ENCODE measurements at regions not wholly inside any gene's neighbourhood (a gene's known extent, or its start where the extent isn't known, plus 50 kb on each side); places are given as distances from the start of the nearest gene placed in this dataset.

- intact Hi-C loops (cut with micrococcal nuclease) = no loop called here
- dilution Hi-C loops (cut with MboI; ENCODE audit: extremely low pct_ligation_motif_present, low sequenced_read_pairs) = no loop called here
- Histone ChIP-seq H3K36me3 (ENCODE audit: control insufficient read depth in 2 of 2, extremely low read depth in 1 of 2, insufficient read depth in 2 of 2, low read length in 2 of 2) (no peaks in the 10 kb centered on the region), H2AFZ (ENCODE audit: low read depth, low read length) (no peak overlapping the region), H3K9me1 (replicated peaks; ENCODE audit: control insufficient read depth, extremely low read depth, insufficient read depth, low read length) (no peaks in the 10 kb centered on the region), H3K27me3 (ENCODE audit: control insufficient read depth in 2 of 2, insufficient read depth in 2 of 2, low read length in 2 of 2) (no peaks in the 10 kb centered on the region), H3K4me2 (ENCODE audit: insufficient read depth, low read length) (no peak overlapping the region), H3K9ac (replicated peaks; ENCODE audit: extremely low read depth, insufficient read depth, low read length) (no peak overlapping the region), H4K20me1 (replicated peaks; ENCODE audit: control insufficient read depth, extremely low read depth, insufficient read depth, low read length) (no peaks in the 10 kb centered on the region), H3K9me3 (replicated peaks; ENCODE audit: control insufficient read depth, insufficient read depth, low read length) (no peaks in the 10 kb centered on the region), H3K4me3 (replicated peaks in 1 of 3; ENCODE audit: insufficient read depth in 1 of 3, low read depth in 1 of 3, low read length in 3 of 3) (no peak overlapping the region), H3K79me2 (ENCODE audit: control insufficient read depth, insufficient read depth, low read length) (no peaks in the 10 kb centered on the region), H3K27ac (ENCODE audit: insufficient read depth, low read depth, low read length) (no peak overlapping the region), H3K4me1 (ENCODE audit: control insufficient read depth, extremely low read depth, insufficient read depth, low read length) (no peaks in the 10 kb centered on the region)
- FAIRE-seq (no peak), DNase-seq (ENCODE audit: low read depth, low spot score) (no peak)
- BruUV-seq (replicated peaks) = no TSS peak
- CTCF ChIA-PET = no interaction called here
- POLR2A ChIA-PET = no interaction called here
- TF ChIP-seq MAX (IDR thresholded peaks at IDR 0.05; ENCODE audit: insufficient read depth, insufficient read length) (no peak), POLR2AphosphoS5 (IDR thresholded peaks at IDR 0.05; ENCODE audit: insufficient read depth, low read depth, low read length) (no peak), POLR2A (IDR thresholded peaks at IDR 0.05; ENCODE audit: low read depth, low read length) (no peak), FOS (IDR thresholded peaks at IDR 0.05; ENCODE audit: borderline replicate concordance, insufficient read depth, low read length) (no peak), GATA2 (IDR thresholded peaks at IDR 0.05; ENCODE audit: insufficient read depth, insufficient read length, low read depth, low read length) (no peak)
Observed at GRCh38 chr6:169343886-169344749, 90.5 kb upstream of the THBS2 start.

- H4K20me1 ChIP-seq (replicated peaks; ENCODE audit: control insufficient read depth, extremely low read depth, insufficient read depth, low read length) = no peaks in the 10 kb centered on the region
- FAIRE-seq = no peak
- H2AFZ ChIP-seq (ENCODE audit: low read depth, low read length) = no peak overlapping the region
- H3K79me2 ChIP-seq (ENCODE audit: control insufficient read depth, insufficient read depth, low read length) = no peaks in the 10 kb centered on the region
- BruUV-seq (replicated peaks) = no TSS peak
- CTCF ChIA-PET = no interaction called here
- no peak overlapping the region for H3K4me2 ChIP-seq (ENCODE audit: insufficient read depth, low read length)
- intact Hi-C loops (cut with micrococcal nuclease) = no loop called here
- TF ChIP-seq MYC (IDR thresholded peaks at IDR 0.05; ENCODE audit: low read depth, low read length) (no peak), MAX (IDR thresholded peaks at IDR 0.05; ENCODE audit: insufficient read depth, insufficient read length) (no peak), JUN (IDR thresholded peaks at IDR 0.05; ENCODE audit: borderline replicate concordance, insufficient read depth, insufficient read length, low read depth) (no peak)
- dilution Hi-C loops (cut with MboI; ENCODE audit: extremely low pct_ligation_motif_present, low sequenced_read_pairs) = no loop called here
- no peaks in the 10 kb centered on the region for H3K36me3 ChIP-seq (ENCODE audit: control insufficient read depth in 2 of 2, extremely low read depth in 1 of 2, insufficient read depth in 2 of 2, low read length in 2 of 2)
- no peak overlapping the region for H3K9ac ChIP-seq (replicated peaks; ENCODE audit: extremely low read depth, insufficient read depth, low read length)
- no peaks in the 10 kb centered on the region for H3K9me3 ChIP-seq (replicated peaks; ENCODE audit: control insufficient read depth, insufficient read depth, low read length)
- H3K4me1 ChIP-seq (ENCODE audit: control insufficient read depth, extremely low read depth, insufficient read depth, low read length) = no peaks in the 10 kb centered on the region
- no peak overlapping the region for H3K4me3 ChIP-seq (replicated peaks in 1 of 3; ENCODE audit: insufficient read depth in 1 of 3, low read depth in 1 of 3, low read length in 3 of 3)
- H3K27ac ChIP-seq (ENCODE audit: insufficient read depth, low read depth, low read length) = no peak overlapping the region
- DNase-seq (ENCODE audit: low read depth, low spot score) = no peak
- no peaks in the 10 kb centered on the region for H3K9me1 ChIP-seq (replicated peaks; ENCODE audit: control insufficient read depth, extremely low read depth, insufficient read depth, low read length)
- no peaks in the 10 kb centered on the region for H3K27me3 ChIP-seq (ENCODE audit: control insufficient read depth in 2 of 2, insufficient read depth in 2 of 2, low read length in 2 of 2)
- POLR2A ChIA-PET = interaction anchor here (0.7 kb wide), 1 partner anchor 764 kb away, joined by 3 read pairs; no protein-coding TSS in a partner anchor
Observed at GRCh38 chr6:169342710-169343109, 89.1 kb upstream of the THBS2 start.

Data from endothelial cell of umbilical vein (primary cell).